ENCODE measurements at regions not wholly inside any gene's neighbourhood (a gene's known extent, or its start where the extent isn't known, plus 50 kb on each side); places are given as distances from the start of the nearest gene placed in this dataset.

GRCh38 chr15:67911727-67912126 is 71.9 kb upstream of the RNU6-1 start:
- no peak overlapping the region for H3K27ac ChIP-seq (ENCODE audit: low read depth, low read length)

GRCh38 chr15:67914028-67914427 is 74.2 kb upstream of the RNU6-1 start:
- H3K27ac ChIP-seq (ENCODE audit: low read depth, low read length): no peak overlapping the region

More at GRCh38 chr15:67911727-67912126, 71.9 kb upstream of the RNU6-1 start:
- peaks cover 8% of the 10 kb centered on the region; the same call in 1 of the 2 replicates for H3K9me3 ChIP-seq (ENCODE audit: control insufficient read depth, insufficient read depth, low read length)
- H3F3A ChIP-seq (ENCODE audit: control insufficient read depth, insufficient read depth): no peaks in the 10 kb centered on the region
- H3K4me2 ChIP-seq (ENCODE audit: low read length): no peak overlapping the region
- TF ChIP-seq EZH2phosphoT487 (IDR thresholded peaks at IDR 0.05; ENCODE audit: borderline replicate concordance, low read length) (no peak), CTCF (IDR thresholded peaks at IDR 0.05; ENCODE audit: low read depth, low read length, poor library complexity, severe bottlenecking) (no peak)
- no peak overlapping the region for H3K4me3 ChIP-seq (ENCODE audit: low read length)
- no peaks in the 10 kb centered on the region for H3K79me2 ChIP-seq (ENCODE audit: control insufficient read depth, low read length)
- H3K4me1 ChIP-seq (ENCODE audit: control insufficient read depth, low read length): peaks cover 5% of the 10 kb centered on the region
- no peaks in the 10 kb centered on the region for H3K27me3 ChIP-seq (ENCODE audit: control insufficient read depth, low read length)
- H3K9me2 ChIP-seq (replicated peaks; ENCODE audit: control insufficient read depth, low read length): no peaks in the 10 kb centered on the region
- H4K20me1 ChIP-seq (ENCODE audit: control insufficient read depth, insufficient read depth, low read depth, low read length): no peaks in the 10 kb centered on the region
- no peaks in the 10 kb centered on the region for H3K36me3 ChIP-seq (ENCODE audit: control insufficient read depth, low read length)

GRCh38 chr15:67914537-67915460 is 75.0 kb upstream of the RNU6-1 start:
- no peaks in the 10 kb centered on the region for H4K20me1 ChIP-seq (ENCODE audit: control insufficient read depth, insufficient read depth, low read depth, low read length)
- no peaks in the 10 kb centered on the region for H3F3A ChIP-seq (ENCODE audit: control insufficient read depth, insufficient read depth)
- no peak for TF ChIP-seq CTCF (IDR thresholded peaks at IDR 0.05; ENCODE audit: low read depth, low read length, poor library complexity, severe bottlenecking)
- no peak for TF ChIP-seq EZH2phosphoT487 (IDR thresholded peaks at IDR 0.05; ENCODE audit: borderline replicate concordance, low read length)
- H3K36me3 ChIP-seq (ENCODE audit: control insufficient read depth, low read length): no peaks in the 10 kb centered on the region
- H3K27me3 ChIP-seq (ENCODE audit: control insufficient read depth, low read length): no peaks in the 10 kb centered on the region
- H3K79me2 ChIP-seq (ENCODE audit: control insufficient read depth, low read length): no peaks in the 10 kb centered on the region
- peaks cover 12% of the 10 kb centered on the region for H3K9me3 ChIP-seq (ENCODE audit: control insufficient read depth, insufficient read depth, low read length)
- H3K27ac ChIP-seq (ENCODE audit: low read depth, low read length): no peak overlapping the region
- H3K4me1 ChIP-seq (ENCODE audit: control insufficient read depth, low read length): no peaks in the 10 kb centered on the region
- H3K9me2 ChIP-seq (replicated peaks; ENCODE audit: control insufficient read depth, low read length): no peaks in the 10 kb centered on the region
- H3K4me2 ChIP-seq (ENCODE audit: low read length): no peak overlapping the region
- H3K4me3 ChIP-seq (ENCODE audit: low read length): no peak overlapping the region

More at GRCh38 chr15:67914028-67914427, 74.2 kb upstream of the RNU6-1 start:
- H3K4me2 ChIP-seq (ENCODE audit: low read length): no peak overlapping the region
- no peaks in the 10 kb centered on the region for H3K27me3 ChIP-seq (ENCODE audit: control insufficient read depth, low read length)
- H3F3A ChIP-seq (ENCODE audit: control insufficient read depth, insufficient read depth): no peaks in the 10 kb centered on the region
- no peak for TF ChIP-seq CTCF (IDR thresholded peaks at IDR 0.05; ENCODE audit: low read depth, low read length, poor library complexity, severe bottlenecking)
- no peak for TF ChIP-seq EZH2phosphoT487 (IDR thresholded peaks at IDR 0.05; ENCODE audit: borderline replicate concordance, low read length)
- no peaks in the 10 kb centered on the region for H3K36me3 ChIP-seq (ENCODE audit: control insufficient read depth, low read length)
- H3K4me3 ChIP-seq (ENCODE audit: low read length): no peak overlapping the region
- H3K9me3 ChIP-seq (ENCODE audit: control insufficient read depth, insufficient read depth, low read length): peaks cover 16% of the 10 kb centered on the region
- H4K20me1 ChIP-seq (ENCODE audit: control insufficient read depth, insufficient read depth, low read depth, low read length): no peaks in the 10 kb centered on the region
- H3K79me2 ChIP-seq (ENCODE audit: control insufficient read depth, low read length): no peaks in the 10 kb centered on the region
- no peaks in the 10 kb centered on the region for H3K9me2 ChIP-seq (replicated peaks; ENCODE audit: control insufficient read depth, low read length)
- H3K4me1 ChIP-seq (ENCODE audit: control insufficient read depth, low read length): no peaks in the 10 kb centered on the region
